IMR-90 (cell line): ENCODE measurements at regions not wholly inside any gene's neighbourhood (a gene's known extent, or its start where the extent isn't known, plus 50 kb on each side); places are given as distances from the start of the nearest gene placed in this dataset.

ENCODE experiments used
- ATAC-seq: fragments of 200-7000 bp; cut with Tn5 transposase; 2 replicates; pipeline ENCODE4 v1.9.1; 2020; ENCODE audit warnings: low read depth, mild to moderate bottlenecking, moderate library complexity
- BruUV-seq: library from RNA; stranded (reverse); fragments of 400-500 nt; replicated peaks from 2 replicates; lab custom pipeline; 2021; lab: Mats Ljungman, UMichigan
- CTCF ChIA-PET: fragments of 300-600 bp; formaldehyde crosslinking; extraction: SDS; loops from one replicate; lab custom pipeline; 2021; ENCODE audit warnings: antibody characterized with exemption; lab: Yijun Ruan, JAX
- POLR2A ChIA-PET: fragments of 300-600 bp; sonication (Branson Sonifier 250); formaldehyde crosslinking; loops from one replicate; lab custom pipeline; 2022; ENCODE audit warnings: antibody characterized with exemption; ENCODE audit not compliant: unreplicated experiment; lab: Charles Lee
- DNase-seq: peaks from one replicate; pipeline ENCODE4 v3.0.0; 2013
- H2AFZ ChIP-seq: replicated peaks from 2 replicates; pipeline ENCODE3; 2013; ENCODE audit warnings: low read length, mild to moderate bottlenecking; ENCODE audit not compliant: poor library complexity
- H2AK5ac ChIP-seq: 2 replicates; pipeline ENCODE4 v1.6.1; 2013; ENCODE audit warnings: low read depth, low read length, inconsistent platforms
- H2AK9ac ChIP-seq: replicated peaks from 2 replicates; pipeline ENCODE3; 2013; ENCODE audit warnings: mild to moderate bottlenecking, low read depth, low read length, moderate library complexity; ENCODE audit not compliant: poor library complexity
- H2BK120ac ChIP-seq: 2 replicates; pipeline ENCODE4 v1.6.1; 2013; ENCODE audit warnings: low read depth, low read length, inconsistent platforms
- H2BK15ac ChIP-seq: 3 replicates; pipeline ENCODE4 v1.6.1; 2013; ENCODE audit warnings: low read depth, low read length, inconsistent platforms
- H2BK20ac ChIP-seq: 2 replicates; pipeline ENCODE4 v1.6.1; 2013; ENCODE audit warnings: low read depth, mild to moderate bottlenecking, inconsistent platforms, low read length, moderate library complexity
- H2BK5ac ChIP-seq: 2 replicates; pipeline ENCODE4 v1.6.1; 2013; ENCODE audit warnings: mild to moderate bottlenecking, low read depth, low read length, inconsistent platforms; ENCODE audit not compliant: poor library complexity, severe bottlenecking
- H3K14ac ChIP-seq: replicated peaks from 2 replicates; pipeline ENCODE4 v1.6.1; 2013; ENCODE audit warnings: low read depth, low read length, inconsistent platforms
- H3K18ac ChIP-seq: 2 replicates; pipeline ENCODE4 v1.6.1; 2013; ENCODE audit warnings: low read depth, low read length, control low read depth
- H3K23ac ChIP-seq: 2 replicates; pipeline ENCODE4 v1.6.1; 2013; ENCODE audit warnings: low read depth, low read length, inconsistent platforms
- H3K27ac ChIP-seq: 2 replicates; pipeline ENCODE4 v1.5.1; 2013; ENCODE audit warnings: mild to moderate bottlenecking, control low read depth, low read length; ENCODE audit not compliant: insufficient read depth
- H3K27me3 ChIP-seq: 2 replicates; pipeline ENCODE4 v1.6.1; 2013; ENCODE audit warnings: low read length; ENCODE audit not compliant: control insufficient read depth, insufficient read depth
- H3K36me3 ChIP-seq: 2 replicates; pipeline ENCODE4 v1.6.1; 2013; ENCODE audit warnings: low read length, mixed read lengths; ENCODE audit not compliant: control insufficient read depth, insufficient read depth
- H3K4ac ChIP-seq: 2 replicates; pipeline ENCODE4 v1.6.1; 2013; ENCODE audit warnings: low read depth, low read length, inconsistent platforms
- H3K4me1 ChIP-seq: 2 replicates; pipeline ENCODE4 v1.6.1; 2013; ENCODE audit warnings: low read length, mixed read lengths; ENCODE audit not compliant: control insufficient read depth, insufficient read depth
- H3K4me2 ChIP-seq: 2 replicates; pipeline ENCODE4 v1.6.1; 2013; ENCODE audit warnings: low read depth, mild to moderate bottlenecking, control low read depth, low read length, moderate library complexity
- H3K4me3 ChIP-seq: 2 replicates; pipeline ENCODE4 v1.5.1; 2013; ENCODE audit warnings: low read depth, mild to moderate bottlenecking, control low read depth, low read length, moderate library complexity; ENCODE audit not compliant: insufficient read depth
- H3K56ac ChIP-seq: 2 replicates; pipeline ENCODE4 v1.6.1; 2013; ENCODE audit warnings: low read length, inconsistent platforms; ENCODE audit not compliant: insufficient read depth; ENCODE audit errors: extremely low read depth
- H3K79me1 ChIP-seq, 2 experiments: 2 replicates each; pipeline ENCODE4 v1.6.1; 2013; ENCODE audit warnings: low read length in 2 of 2, inconsistent platforms in 1 of 2, low read depth in 1 of 2
- H3K9ac ChIP-seq: 2 replicates; pipeline ENCODE4 v1.6.1; 2013; ENCODE audit warnings: low read depth, low read length, control low read depth
- H3K9me1 ChIP-seq: 2 replicates; pipeline ENCODE4 v1.6.1; 2013; ENCODE audit warnings: low read length, inconsistent platforms; ENCODE audit not compliant: insufficient read depth
- H3K9me3 ChIP-seq: 2 replicates; pipeline ENCODE4 v1.6.1; 2013; ENCODE audit warnings: low read length; ENCODE audit not compliant: control insufficient read depth, insufficient read depth
- H4K20me1 ChIP-seq: 2 replicates; pipeline ENCODE4 v1.6.1; 2013; ENCODE audit warnings: low read length, inconsistent platforms; ENCODE audit not compliant: insufficient read depth
- H4K5ac ChIP-seq: 2 replicates; pipeline ENCODE4 v1.6.1; 2013; ENCODE audit warnings: mild to moderate bottlenecking, low read depth, low read length, control low read depth
- H4K8ac ChIP-seq, 2 experiments: 2 replicates each; pipeline ENCODE4 v1.6.1; 2013; ENCODE audit warnings: low read depth in 2 of 2, low read length in 2 of 2, control low read depth in 1 of 2, inconsistent platforms in 1 of 2
- H4K91ac ChIP-seq: 2 replicates; pipeline ENCODE4 v1.6.1; 2013; ENCODE audit warnings: low read depth, low read length, inconsistent platforms; ENCODE audit not compliant: insufficient read depth
- BHLHE40 ChIP-seq: fragments of 150-350 bp; IDR thresholded peaks from 2 replicates; pipeline ENCODE4 v1.6.1; 2016; ENCODE audit warnings: mild to moderate bottlenecking, low read depth, low read length
- CEBPB ChIP-seq: IDR thresholded peaks from 2 replicates; pipeline ENCODE4 v1.6.1; 2012; ENCODE audit warnings: low read depth, low read length, improper control_type of control experiment
- CHD1 ChIP-seq: IDR thresholded peaks from 2 replicates; pipeline ENCODE4 v1.6.1; 2012; ENCODE audit warnings: low read depth, low read length, improper control_type of control experiment
- CTCF ChIP-seq: conservative IDR thresholded peaks from 2 replicates; pipeline ENCODE4 v1.5.1; 2012; ENCODE audit warnings: mild to moderate bottlenecking, low read depth, low read length, improper control_type of control experiment
- ELK1 ChIP-seq: fragments of 150-350 bp; IDR thresholded peaks from 2 replicates; pipeline ENCODE4 v1.6.1; 2016; ENCODE audit warnings: low read depth, mild to moderate bottlenecking, low read length, moderate library complexity, borderline replicate concordance
- FOS ChIP-seq: fragments of 150-350 bp; IDR thresholded peaks from 2 replicates; pipeline ENCODE4 v1.6.1; 2016; ENCODE audit warnings: low read depth, low read length
- MAFK ChIP-seq: IDR thresholded peaks from 2 replicates; pipeline ENCODE4 v1.6.1; 2012; ENCODE audit warnings: low read depth, low read length, improper control_type of control experiment
- MAZ ChIP-seq: IDR thresholded peaks from 2 replicates; pipeline ENCODE4 v1.6.1; 2012; ENCODE audit warnings: low read depth, mild to moderate bottlenecking, low read length, improper control_type of control experiment, moderate library complexity, borderline replicate concordance
- MXI1 ChIP-seq: IDR thresholded peaks from 2 replicates; pipeline ENCODE4 v1.6.1; 2012; ENCODE audit warnings: low read depth, mild to moderate bottlenecking, low read length, moderate library complexity, borderline replicate concordance
- NFE2L2 ChIP-seq: fragments of 150-350 bp; IDR thresholded peaks from 2 replicates; pipeline ENCODE4 v1.6.1; 2016; ENCODE audit warnings: low read depth, mild to moderate bottlenecking, low read length
- POLR2A ChIP-seq: IDR thresholded peaks from 2 replicates; pipeline ENCODE4 v1.6.1; 2012; ENCODE audit warnings: mild to moderate bottlenecking, low read depth, low read length
- RAD21 ChIP-seq: IDR thresholded peaks from 2 replicates; pipeline ENCODE4 v1.6.1; 2012; ENCODE audit warnings: low read length, improper control_type of control experiment
- RCOR1 ChIP-seq: IDR thresholded peaks from 2 replicates; pipeline ENCODE4 v1.6.1; 2012; ENCODE audit warnings: mild to moderate bottlenecking, low read length, improper control_type of control experiment; ENCODE audit not compliant: insufficient replicate concordance
- RFX5 ChIP-seq: IDR thresholded peaks from 2 replicates; pipeline ENCODE4 v1.8.0; 2012; ENCODE audit warnings: low read depth, mild to moderate bottlenecking, low read length, moderate library complexity
- SMC3 ChIP-seq: fragments of 150-350 bp; IDR thresholded peaks from 2 replicates; pipeline ENCODE4 v1.6.1; 2016; ENCODE audit warnings: low read depth, mild to moderate bottlenecking, antibody characterized with exemption, low read length, moderate library complexity
- USF2 ChIP-seq: fragments of 150-350 bp; IDR thresholded peaks from 2 replicates; pipeline ENCODE4 v1.6.1; 2017; ENCODE audit warnings: mild to moderate bottlenecking, antibody characterized with exemption, low read length, low read depth
- WGBS, 2 experiments: methylation state at CpG; one replicate each; pipeline versions ENCODE4 v1.1.5 to v1.1.7; 2013; ENCODE audit warnings: missing lambda C conversion rate in 2 of 2; ENCODE audit not compliant: insufficient read length in 1 of 2; ENCODE audit errors: extremely low coverage in 2 of 2; 5-methylcytosine and 5-hydroxymethylcytosine counted together
- dilution Hi-C: fragments of 300-500 bp; cut with HindIII; formaldehyde crosslinking; loops from one replicate; pipeline ENCODE4 v1.14.3; 2018; ENCODE audit warnings: low sequenced_read_pairs; ENCODE audit not compliant: unreplicated experiment
- in situ Hi-C: fragments of 300-500 bp; cut with MboI; formaldehyde crosslinking; loops from 3 replicates; pipeline ENCODE4 v1.14.3; 2019; ENCODE audit warnings: low sequenced_read_pairs, inconsistent platforms, mixed read lengths
- intact Hi-C: fragments of 100-400 bp; cut with micrococcal nuclease; formaldehyde crosslinking; loops from 2 replicates; pipeline ENCODE4 v1.10.0; 2022

- Histone ChIP-seq H3K9me3 (peaks cover 2% of the 10 kb centered on the region; the same call in 1 of the 2 replicates), H3K9me1 (no peaks in the 10 kb centered on the region), H3K4me2 (no peak overlapping the region), H3K18ac (no peak overlapping the region), H4K91ac (no peak overlapping the region), H3K27me3 (no peaks in the 10 kb centered on the region), H2BK120ac (no peak overlapping the region), H4K8ac (no peak overlapping the region), H2AK9ac (no peak overlapping the region), H2AK5ac (no peak overlapping the region), H4K5ac (no peak overlapping the region), H3K79me1 (no peaks in the 10 kb centered on the region), H3K56ac (no peak overlapping the region), H2BK20ac (no peak overlapping the region), H2AFZ (no peak overlapping the region), H3K27ac (no peak overlapping the region), H3K23ac (no peak overlapping the region), H4K20me1 (no peaks in the 10 kb centered on the region), H3K4me1 (no peaks in the 10 kb centered on the region), H3K4me3 (no peak overlapping the region), H3K4ac (no peak overlapping the region), H3K36me3 (no peaks in the 10 kb centered on the region), H2BK15ac (no peak overlapping the region), H3K9ac (no peak overlapping the region), H2BK5ac (no peak overlapping the region), H3K14ac (no peak overlapping the region)
- no peak for ATAC-seq
- no peak for DNase-seq
- no TSS peak for BruUV-seq
- TF ChIP-seq RAD21 = no peak
- no peak for TF ChIP-seq CEBPB
- no peak for TF ChIP-seq SMC3
- no peak for TF ChIP-seq CHD1
- no peak for TF ChIP-seq RFX5
- no peak for TF ChIP-seq FOS
- no peak for TF ChIP-seq RCOR1
- TF ChIP-seq MXI1 = no peak
- TF ChIP-seq CTCF = no peak
- TF ChIP-seq POLR2A = no peak
- no peak for TF ChIP-seq ELK1
- no peak for TF ChIP-seq NFE2L2
- TF ChIP-seq BHLHE40 = no peak
- TF ChIP-seq MAZ = no peak
- TF ChIP-seq MAFK = no peak
- no peak for TF ChIP-seq USF2
- intact Hi-C loops (no loop called here), in situ Hi-C loops (no loop called here), dilution Hi-C loops (no loop called here)
- ChIA-PET POLR2A (no interaction called here), CTCF (no interaction called here)
- no CpG with 5 or more reads among the region's 3 CpGs for WGBS, 2 experiments
These were observed 1962.9 kb upstream of the CDH6 start for GRCh38 chr5:29230591-29230990.
